SW480 (cell line): ENCODE measurements at regions not wholly inside any gene's neighbourhood (a gene's known extent, or its start where the extent isn't known, plus 50 kb on each side); places are given as distances from the start of the nearest gene placed in this dataset.

ENCODE experiments used
- DNase-seq: peaks from one replicate; pipeline ENCODE4 v3.0.0-alpha.2; 2016; ENCODE audit warnings: low spot score

DNA sequence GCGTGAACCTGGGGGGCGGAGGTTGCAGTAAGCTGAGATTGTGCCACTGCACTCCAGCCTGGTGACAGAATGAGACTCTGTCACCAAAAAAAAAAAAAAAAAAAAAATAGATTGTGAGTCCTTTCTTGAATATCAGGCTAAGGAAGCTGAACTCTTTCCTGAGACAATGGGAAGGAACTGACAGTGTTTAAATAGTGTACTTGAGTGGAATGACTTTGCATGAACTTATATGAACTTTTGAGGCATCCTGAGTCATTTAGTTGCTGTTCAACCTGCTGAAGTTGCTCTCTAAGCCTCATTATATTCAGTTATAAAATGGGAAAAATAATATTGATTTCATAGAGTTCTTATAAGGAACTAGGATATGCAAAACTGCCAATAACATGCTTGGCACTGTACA lies 79.3 kb upstream of the LIMCH1 start:
- no peak for DNase-seq

- DNase-seq, result no peak
These were observed 77.3 kb upstream of the LIMCH1 start for GRCh38 chr4:41460641-41461040.

DNA sequence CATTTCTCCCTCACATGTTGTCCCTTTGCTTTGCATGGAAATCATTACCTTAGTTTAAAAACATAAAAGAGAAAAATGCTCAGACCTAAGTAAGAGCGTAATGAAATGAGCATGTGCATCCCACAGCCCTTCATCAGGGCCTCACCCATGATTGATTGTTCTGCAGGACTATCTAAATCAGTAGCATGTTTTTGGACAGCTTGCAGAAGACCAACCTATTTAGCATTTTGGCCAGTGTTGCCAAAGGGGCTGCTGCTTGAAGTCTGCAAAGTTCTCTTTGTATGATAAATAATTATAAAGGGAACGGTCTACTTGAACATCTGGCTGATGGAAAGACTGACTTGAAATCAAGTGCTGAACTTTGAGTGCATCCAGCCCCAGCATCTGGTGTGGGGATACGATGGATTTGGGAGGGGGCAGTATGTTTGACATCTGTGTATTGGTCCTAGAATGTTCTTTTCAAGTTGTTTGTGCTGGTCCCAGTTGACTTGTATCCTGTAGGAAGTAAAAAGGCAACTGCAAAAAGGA lies 76.1 kb upstream of the LIMCH1 start:
- DNase-seq, result no peak

GRCh38 chr4:41465146-41465761 lies 72.7 kb upstream of the LIMCH1 start:
- DNase-seq, result no peak

- DNase-seq, result no peak
These were observed 71.7 kb upstream of the LIMCH1 start for GRCh38 chr4:41466249-41466648.

- DNase-seq, result no peak
These were observed 69.8 kb upstream of the LIMCH1 start for GRCh38 chr4:41468122-41468521.

GRCh38 chr4:41471126-41472071 lies 66.6 kb upstream of the LIMCH1 start:
- no peak for DNase-seq

DNA sequence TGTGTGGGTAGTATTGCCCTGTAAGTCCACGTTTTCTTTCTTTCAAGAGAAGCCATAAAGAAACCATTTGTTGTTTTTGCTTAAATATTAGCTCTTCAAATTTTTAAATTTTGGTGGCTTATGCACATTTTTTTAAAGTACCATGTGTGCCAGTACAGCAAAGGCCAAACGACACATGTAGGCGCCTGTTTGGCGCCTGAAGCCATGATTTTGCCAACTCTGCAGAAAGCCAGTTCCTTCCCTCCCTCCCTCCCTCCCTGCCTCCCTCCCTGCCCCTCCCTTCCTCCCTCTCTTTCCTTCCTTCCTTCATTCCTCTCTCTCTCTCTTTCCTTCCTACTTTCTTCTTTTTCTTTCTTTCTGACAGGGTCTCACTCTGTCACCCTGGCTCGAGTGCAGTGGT lies 65.9 kb upstream of the LIMCH1 start:
- no peak for DNase-seq

DNA sequence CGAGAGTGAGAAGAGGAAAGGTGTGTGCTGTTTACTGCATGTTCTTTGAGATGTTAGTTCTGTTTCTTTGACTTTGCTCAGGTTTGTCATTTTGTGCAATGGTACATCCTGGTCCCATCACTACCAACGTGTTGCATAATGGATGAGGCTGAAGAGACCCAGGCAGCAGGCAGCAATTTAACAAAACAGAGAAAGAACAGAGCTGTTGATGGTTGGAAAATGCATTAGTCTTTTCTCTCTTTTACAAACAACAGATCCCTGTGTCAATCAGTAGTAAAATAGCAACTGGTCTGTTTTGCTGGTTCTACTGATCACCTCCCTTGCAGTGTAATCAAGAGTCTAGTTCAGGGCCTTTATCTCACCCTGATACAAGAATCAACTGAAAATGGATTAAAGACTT lies 64.8 kb upstream of the LIMCH1 start:
- DNase-seq, result no peak

DNA sequence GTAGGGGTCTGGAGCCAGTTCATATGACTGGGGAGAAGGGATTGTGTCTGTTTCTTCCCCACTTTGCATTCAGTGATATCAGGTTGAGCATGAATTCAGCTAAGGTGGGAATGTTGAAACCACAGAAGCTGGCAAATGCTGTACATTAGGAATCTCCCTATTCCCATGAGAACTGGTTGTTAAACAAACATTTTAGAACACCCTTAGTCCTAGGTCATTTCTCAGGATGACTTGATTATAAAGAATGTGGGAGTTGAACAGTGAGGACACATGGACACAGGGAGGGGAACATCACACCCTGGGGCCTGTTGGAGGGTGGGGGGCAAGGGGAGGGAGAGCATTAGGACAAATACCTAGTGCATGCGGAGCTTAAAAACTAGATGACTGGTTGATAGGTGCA lies 62.6 kb upstream of the LIMCH1 start:
- DNase-seq, result no peak

- no peak for DNase-seq
These were observed 61.6 kb upstream of the LIMCH1 start for GRCh38 chr4:41476310-41476885.

DNA sequence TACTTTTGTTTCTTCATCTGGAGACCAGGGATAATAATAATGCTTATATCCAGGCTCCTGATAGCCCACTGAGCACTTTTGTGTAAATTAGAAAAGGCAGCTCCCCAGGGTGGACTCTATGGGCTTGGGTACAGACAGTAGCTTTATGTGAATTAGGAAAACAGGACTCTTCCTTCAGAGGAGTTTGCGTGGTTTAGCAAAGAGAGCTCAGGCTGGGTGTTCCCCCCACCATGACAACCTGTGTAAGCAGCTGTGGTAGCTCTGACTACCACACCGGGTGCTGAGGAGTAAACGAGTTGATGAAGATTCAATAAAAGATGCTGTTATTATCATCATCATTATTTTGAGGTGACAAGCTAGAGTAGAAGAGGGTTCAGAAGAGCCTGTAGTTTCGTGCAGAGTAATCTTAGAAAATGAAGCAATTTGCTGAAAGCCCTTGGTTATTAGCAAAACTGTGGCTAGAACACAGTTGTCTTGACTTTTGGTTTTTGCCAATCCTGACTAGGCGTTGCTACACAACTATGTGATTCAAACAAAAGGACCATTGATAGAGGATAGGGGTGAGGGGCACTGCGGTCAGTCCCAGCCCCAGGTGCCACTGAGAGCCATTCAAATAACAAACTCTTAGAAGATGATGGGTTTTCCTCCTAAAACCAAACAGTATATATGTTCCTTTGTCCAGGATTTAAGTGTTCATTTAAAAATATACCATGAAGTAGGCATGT lies 60.6 kb upstream of the LIMCH1 start:
- DNase-seq, result no peak

- DNase-seq, result no peak
These were observed 59.4 kb upstream of the LIMCH1 start for GRCh38 chr4:41478518-41478917.

- DNase-seq, result no peak
These were observed 57.1 kb upstream of the LIMCH1 start for GRCh38 chr4:41480896-41481311.

GRCh38 chr4:41483771-41484170 lies 54.2 kb upstream of the LIMCH1 start:
- DNase-seq, result no peak

DNA sequence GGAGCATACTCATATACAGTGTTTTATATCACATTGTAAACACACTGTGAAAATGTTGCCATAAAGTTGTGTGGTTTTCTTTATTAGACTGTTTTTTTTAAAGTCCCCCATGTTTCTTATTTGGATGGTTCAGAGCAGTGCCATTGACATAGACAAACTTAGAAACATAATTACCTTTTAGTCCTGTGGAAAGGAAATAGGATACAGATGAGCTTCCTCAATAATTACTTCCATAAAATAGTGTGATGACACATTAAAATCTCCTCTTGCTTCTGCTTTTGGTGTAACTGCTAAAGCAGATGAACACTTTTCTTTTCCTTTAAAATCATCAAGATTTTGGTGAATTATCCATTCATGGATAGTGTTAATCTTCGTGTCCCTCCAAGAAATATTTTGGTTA lies 52.9 kb upstream of the LIMCH1 start:
- DNase-seq, result no peak

- no peak for DNase-seq
These were observed 50.0 kb upstream of the LIMCH1 start for GRCh38 chr4:41487868-41488440.
